Memory B cell (primary cell): ENCODE measurements at regions not wholly inside any gene's neighbourhood (a gene's known extent, or its start where the extent isn't known, plus 50 kb on each side); places are given as distances from the start of the nearest gene placed in this dataset.
"Not testable (repeated sequence)": the region's sequence is repeated elsewhere in the genome, so short reads cannot be mapped to it uniquely, and the experiment has no call there.

Experiments used
- ATAC-seq: fragments of 150-1000 bp; cut with Tn5 transposase; 2 replicates; pipeline ENCODE4 v1.10.0; 2021; ENCODE audit warnings: low read depth, mild to moderate bottlenecking, moderate library complexity
- DNase-seq, 2 donors: peaks; one replicate each; pipeline ENCODE4 v3.0.0; 2022; ENCODE audit warnings: low spot score in 2 of 2
- H3K27ac Mint-ChIP-seq: one replicate; pipeline ENCODE4 v1.8.0; 2022; ENCODE audit warnings: mild to moderate bottlenecking, moderate library complexity, mixed read lengths
- H3K27me3 Mint-ChIP-seq: one replicate; pipeline ENCODE4 v1.8.0; 2022; ENCODE audit warnings: mixed read lengths
- H3K36me3 Mint-ChIP-seq: one replicate; pipeline ENCODE4 v1.8.0; 2022; ENCODE audit warnings: mild to moderate bottlenecking, mixed read lengths
- H3K4me1 Mint-ChIP-seq: one replicate; pipeline ENCODE4 v1.8.0; 2022; ENCODE audit warnings: mixed read lengths
- H3K4me3 Mint-ChIP-seq: one replicate; pipeline ENCODE4 v1.8.0; 2022; ENCODE audit warnings: mild to moderate bottlenecking, moderate library complexity, mixed read lengths
- H3K9me3 Mint-ChIP-seq: one replicate; pipeline ENCODE4 v1.8.0; 2022; ENCODE audit warnings: mixed read lengths

DNA sequence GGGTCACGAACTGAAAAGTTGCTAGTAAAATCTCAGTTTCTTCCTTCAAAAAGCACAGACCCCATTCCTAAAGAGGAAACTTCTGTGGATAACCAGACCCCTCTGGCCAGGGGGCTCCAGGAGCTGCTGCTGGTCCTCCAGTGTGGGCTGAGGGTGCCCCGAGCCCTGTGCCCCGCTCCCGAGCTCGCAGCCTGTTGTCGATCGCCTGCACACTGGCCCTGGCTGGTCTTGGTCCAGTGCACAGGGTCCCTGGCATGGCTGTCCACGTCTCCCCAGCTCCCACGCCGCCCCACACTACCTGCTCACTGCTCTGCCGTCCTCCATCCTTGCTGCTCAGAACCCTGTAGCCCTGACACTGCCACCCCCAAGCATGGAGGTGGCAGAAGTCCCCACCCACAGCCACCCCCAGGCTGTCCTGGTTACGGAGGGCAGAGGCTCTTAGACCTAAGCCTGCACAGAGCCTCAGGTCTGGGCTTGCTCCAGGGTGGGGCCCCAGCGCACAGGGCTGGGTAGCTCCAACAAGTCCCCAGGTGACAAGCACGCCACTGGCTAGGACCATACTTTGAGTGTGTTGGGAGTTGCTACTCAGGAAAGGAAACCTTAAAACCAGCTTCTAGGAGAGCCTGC is 87.0 kb downstream of the PLXNA1 start:
- no peaks in the 10 kb centered on the region for H3K9me3 Mint-ChIP-seq
- H3K4me3 Mint-ChIP-seq: no peak overlapping the region
- no peaks in the 10 kb centered on the region for H3K36me3 Mint-ChIP-seq
- peaks cover 6% of the 10 kb centered on the region for H3K4me1 Mint-ChIP-seq
- ATAC-seq (no peak), DNase-seq (no peak)
- H3K27ac Mint-ChIP-seq: no peak overlapping the region
- peaks cover 25% of the 10 kb centered on the region for H3K27me3 Mint-ChIP-seq

GRCh38 chr3:127070776-127071175 is 87.9 kb downstream of the PLXNA1 start:
- Mint-ChIP-seq H3K36me3 (no peaks in the 10 kb centered on the region), H3K4me3 (no peak overlapping the region), H3K9me3 (no peaks in the 10 kb centered on the region)

GRCh38 chr3:127071597-127072001 is 88.7 kb downstream of the PLXNA1 start:
- no peak for ATAC-seq
- Mint-ChIP-seq H3K27me3 (peaks cover 22% of the 10 kb centered on the region), H3K9me3 (no peaks in the 10 kb centered on the region)

More at GRCh38 chr3:127070776-127071175, 87.9 kb downstream of the PLXNA1 start:
- H3K27me3 Mint-ChIP-seq: peaks cover 23% of the 10 kb centered on the region
- no peak for ATAC-seq
- no peak for DNase-seq
- H3K4me1 Mint-ChIP-seq: peaks cover 12% of the 10 kb centered on the region
- no peak overlapping the region for H3K27ac Mint-ChIP-seq

DNA sequence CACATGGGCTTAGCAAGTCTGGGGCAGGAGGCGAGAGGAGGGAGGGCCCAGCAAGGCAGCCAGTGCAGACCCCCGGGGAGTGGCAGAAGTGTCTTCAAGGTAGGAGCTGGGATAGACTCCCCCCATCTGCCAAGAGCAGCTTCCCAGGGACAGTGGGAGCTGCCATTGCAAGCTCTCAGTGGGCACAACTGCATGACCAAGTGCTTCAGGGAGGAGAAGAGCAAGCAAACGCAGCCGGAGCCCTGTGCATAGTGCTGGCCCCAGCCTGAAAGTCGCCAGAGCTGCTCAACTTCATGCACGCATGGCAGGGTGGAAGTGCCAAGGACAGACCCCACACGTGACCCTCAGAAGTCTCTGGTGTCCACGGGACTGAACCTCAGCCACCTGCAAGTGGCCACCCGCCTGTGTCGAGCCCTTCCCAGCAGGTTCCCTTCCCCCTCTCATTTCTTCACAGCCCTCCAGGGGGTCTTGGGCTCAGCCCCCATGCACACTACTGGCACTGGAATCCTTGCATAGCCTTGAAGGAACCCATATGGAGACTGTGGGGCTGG is 89.4 kb downstream of the PLXNA1 start:
- H3K4me3 Mint-ChIP-seq: no peak overlapping the region
- no peaks in the 10 kb centered on the region for H3K9me3 Mint-ChIP-seq
- H3K4me1 Mint-ChIP-seq: peaks cover 12% of the 10 kb centered on the region

More at GRCh38 chr3:127071597-127072001, 88.7 kb downstream of the PLXNA1 start:
- Mint-ChIP-seq H3K36me3 (no peaks in the 10 kb centered on the region), H3K4me3 (no peak overlapping the region), H3K27ac (no peak overlapping the region), H3K4me1 (peaks cover 12% of the 10 kb centered on the region)
- DNase-seq: no peak

DNA sequence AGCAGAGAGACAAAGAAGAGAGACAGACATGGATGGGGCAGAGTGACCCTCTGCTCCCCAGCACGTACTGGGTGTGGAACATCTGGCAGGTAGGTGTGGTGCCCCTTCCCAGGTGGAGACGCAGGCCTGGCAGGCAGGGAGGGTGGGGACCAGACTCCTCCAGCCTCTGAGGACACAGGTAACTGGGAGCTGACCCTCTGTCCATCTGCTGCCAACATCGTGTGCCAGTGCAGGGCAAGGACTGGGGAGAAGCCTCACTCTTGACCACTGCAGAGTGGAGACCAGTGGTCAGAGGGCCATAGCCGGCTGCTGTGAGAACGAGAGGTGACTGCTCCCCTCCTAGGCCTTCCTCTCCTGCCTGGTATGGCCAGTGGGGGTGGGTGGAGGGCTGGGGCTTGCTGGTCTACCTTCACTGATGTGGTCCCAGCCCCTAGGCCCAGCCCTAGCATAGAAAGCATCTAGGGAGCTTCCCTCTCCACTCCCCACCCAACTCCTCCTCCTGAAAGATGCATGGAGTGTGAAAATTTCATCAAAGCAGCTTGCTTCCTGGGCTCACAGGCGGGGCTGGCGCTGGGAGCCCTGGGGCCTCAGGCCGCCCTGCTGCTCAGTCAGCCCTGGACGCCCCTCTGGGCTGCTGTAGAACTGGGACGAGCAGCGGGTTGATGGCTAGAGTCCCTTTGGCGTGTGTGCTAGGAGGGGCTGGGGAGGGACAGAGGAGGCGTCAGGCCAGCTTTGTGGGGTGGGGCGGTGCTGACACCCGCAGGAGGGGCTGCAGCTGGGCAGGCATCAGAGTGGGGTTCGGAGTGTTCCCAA is 90.3 kb downstream of the PLXNA1 start:
- Mint-ChIP-seq H3K27me3 (peaks cover 9% of the 10 kb centered on the region), H3K36me3 (no peaks in the 10 kb centered on the region), H3K9me3 (no peaks in the 10 kb centered on the region), H3K27ac (no peak overlapping the region), H3K4me1 (peaks cover 12% of the 10 kb centered on the region), H3K4me3 (no peak overlapping the region)
- DNase-seq (no peak), ATAC-seq (no peak)

More for the DNA sequence above, 89.4 kb downstream of the PLXNA1 start:
- ATAC-seq (no peak), DNase-seq (no peak)
- H3K27ac Mint-ChIP-seq: no peak overlapping the region
- H3K36me3 Mint-ChIP-seq: no peaks in the 10 kb centered on the region
- H3K27me3 Mint-ChIP-seq: peaks cover 16% of the 10 kb centered on the region

- H3K27ac Mint-ChIP-seq: no peak overlapping the region
- H3K4me1 Mint-ChIP-seq: peaks cover 12% of the 10 kb centered on the region
- DNase-seq (no peak), ATAC-seq (no peak)
- H3K9me3 Mint-ChIP-seq: no peaks in the 10 kb centered on the region
- H3K4me3 Mint-ChIP-seq: no peak overlapping the region
- H3K36me3 Mint-ChIP-seq: no peaks in the 10 kb centered on the region
- H3K27me3 Mint-ChIP-seq: peaks cover 11% of the 10 kb centered on the region
Measured at GRCh38 chr3:127073941-127074820, 91.3 kb downstream of the PLXNA1 start.

GRCh38 chr3:127074900-127075360 is 92.0 kb downstream of the PLXNA1 start:
- peaks cover 12% of the 10 kb centered on the region for H3K4me1 Mint-ChIP-seq
- no peaks in the 10 kb centered on the region for H3K36me3 Mint-ChIP-seq
- no peak overlapping the region for H3K4me3 Mint-ChIP-seq
- ATAC-seq (peak; percentile 87), DNase-seq (no peak)
- no peak overlapping the region for H3K27ac Mint-ChIP-seq
- H3K9me3 Mint-ChIP-seq: no peaks in the 10 kb centered on the region
- peaks cover 9% of the 10 kb centered on the region for H3K27me3 Mint-ChIP-seq

DNA sequence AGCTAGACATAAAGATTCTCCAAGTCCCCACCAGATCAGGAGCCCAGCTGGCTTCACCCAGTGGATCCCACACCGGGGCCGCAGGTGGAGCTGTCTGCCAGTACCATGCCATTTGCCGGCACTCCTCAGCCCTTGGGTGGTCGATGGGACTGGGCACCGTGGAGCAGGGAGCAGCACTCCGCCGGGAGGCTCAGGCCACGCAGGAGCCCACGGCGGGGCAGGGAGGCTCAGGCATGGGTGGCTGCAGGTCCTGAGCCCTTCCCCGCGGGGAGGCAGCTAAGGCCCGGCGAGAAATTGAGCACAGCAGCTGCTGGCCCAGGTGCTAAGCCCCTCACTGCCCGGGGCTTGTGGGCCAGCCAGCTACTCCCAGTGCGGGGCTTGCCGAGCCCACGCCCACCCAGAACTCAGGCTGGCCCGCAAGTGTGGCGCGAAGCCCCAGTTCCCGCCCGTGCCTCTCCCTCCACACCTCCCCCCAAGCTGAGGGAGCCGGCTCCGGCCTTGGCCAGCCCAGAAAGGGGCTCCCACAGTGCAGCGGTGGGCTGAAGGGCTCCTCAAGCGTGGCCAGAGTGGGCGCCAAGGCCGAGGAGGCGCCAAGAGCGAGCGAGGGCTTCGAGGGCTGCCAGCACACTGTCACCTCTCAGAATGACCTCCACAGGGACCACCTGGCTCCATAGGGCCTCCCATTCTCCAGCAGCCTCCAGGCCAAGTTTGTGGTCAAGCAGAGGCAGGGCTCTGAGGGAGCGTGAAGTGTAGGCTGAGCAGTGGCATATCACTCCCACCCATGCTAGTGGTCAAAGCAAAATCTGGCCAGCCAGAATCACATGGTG is 93.5 kb downstream of the PLXNA1 start:
- not testable (repeated sequence) for H3K36me3 Mint-ChIP-seq, H3K9me3 Mint-ChIP-seq, ATAC-seq, H3K4me3 Mint-ChIP-seq, DNase-seq, H3K27me3 Mint-ChIP-seq, H3K27ac Mint-ChIP-seq
- H3K4me1 Mint-ChIP-seq: peaks cover 12% of the 10 kb centered on the region

GRCh38 chr3:127077068-127077467 is 94.2 kb downstream of the PLXNA1 start:
- Mint-ChIP-seq H3K4me3 (no peak overlapping the region), H3K9me3 (no peaks in the 10 kb centered on the region), H3K27ac (no peak overlapping the region), H3K4me1 (peaks cover 12% of the 10 kb centered on the region), H3K27me3 (peaks cover 7% of the 10 kb centered on the region), H3K36me3 (no peaks in the 10 kb centered on the region)
- DNase-seq: no peak
- ATAC-seq: no peak

DNA sequence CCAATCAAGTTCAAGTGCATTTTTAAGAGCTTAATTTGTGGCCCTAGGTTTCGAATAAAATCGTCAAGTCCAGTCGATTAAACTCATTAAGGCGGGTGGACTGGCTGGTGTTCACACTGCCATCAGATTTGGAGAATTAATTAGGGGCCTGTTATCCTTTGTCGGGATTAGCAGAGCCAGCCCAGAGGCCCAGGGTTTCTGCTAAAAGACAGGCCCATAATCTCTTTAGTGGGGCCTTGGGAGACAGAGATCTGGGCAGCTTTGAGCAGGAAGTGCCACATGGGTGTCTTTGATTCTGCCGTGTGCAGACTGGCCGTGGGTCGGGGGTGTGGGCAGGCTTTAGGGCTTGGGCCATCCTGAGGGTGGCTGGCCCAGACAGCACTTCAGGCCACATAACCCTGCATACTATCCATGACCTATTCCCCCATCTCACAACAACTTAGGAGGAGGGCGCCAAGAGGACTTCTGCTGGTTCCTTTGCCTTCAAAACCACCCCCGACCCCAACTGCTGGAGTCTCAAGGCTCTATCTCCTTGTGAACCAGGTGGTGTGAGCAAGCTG is 94.7 kb downstream of the PLXNA1 start:
- Mint-ChIP-seq H3K4me1 (peaks cover 12% of the 10 kb centered on the region), H3K9me3 (no peaks in the 10 kb centered on the region), H3K27ac (no peak overlapping the region), H3K4me3 (no peak overlapping the region), H3K36me3 (no peaks in the 10 kb centered on the region), H3K27me3 (peaks cover 7% of the 10 kb centered on the region)
- no peak for DNase-seq
- ATAC-seq: no peak

DNA sequence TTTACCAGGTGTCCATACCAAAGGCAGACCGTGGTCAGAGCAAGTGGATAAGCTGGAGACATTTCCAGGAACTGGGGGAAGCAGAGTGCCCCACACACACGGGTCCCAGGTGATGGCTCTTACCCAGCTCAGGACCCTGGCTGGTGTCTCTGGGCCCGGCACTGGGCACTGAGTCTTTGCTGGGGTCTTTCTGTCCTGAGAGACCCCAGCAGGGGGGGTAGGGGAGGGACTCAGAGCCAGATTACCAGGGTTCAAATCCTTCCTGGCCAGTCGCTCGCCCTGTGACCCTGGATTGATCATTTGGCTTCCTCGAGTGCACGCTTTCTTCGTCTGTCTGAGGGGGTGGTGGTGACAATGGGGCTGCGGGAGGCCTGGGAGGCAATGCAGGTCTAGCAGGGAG is 95.7 kb downstream of the PLXNA1 start:
- DNase-seq (no peak), ATAC-seq (no peak)
- Mint-ChIP-seq H3K4me3 (no peak overlapping the region), H3K36me3 (no peaks in the 10 kb centered on the region), H3K27me3 (peaks cover 13% of the 10 kb centered on the region), H3K27ac (no peak overlapping the region), H3K9me3 (no peaks in the 10 kb centered on the region), H3K4me1 (peaks cover 12% of the 10 kb centered on the region)

- ATAC-seq (no peak), DNase-seq (no peak)
- no peak overlapping the region for H3K27ac Mint-ChIP-seq
- H3K9me3 Mint-ChIP-seq: no peaks in the 10 kb centered on the region
- H3K27me3 Mint-ChIP-seq: peaks cover 13% of the 10 kb centered on the region
- peaks cover 10% of the 10 kb centered on the region for H3K4me1 Mint-ChIP-seq
- H3K4me3 Mint-ChIP-seq: no peak overlapping the region
- no peaks in the 10 kb centered on the region for H3K36me3 Mint-ChIP-seq
Measured at GRCh38 chr3:127079211-127079610, 96.3 kb downstream of the PLXNA1 start.
